Cardiac fibroblast (primary cell): ENCODE measurements at regions not wholly inside any gene's neighbourhood (a gene's known extent, or its start where the extent isn't known, plus 50 kb on each side); places are given as distances from the start of the nearest gene placed in this dataset.
A peak's percentile ranks its signal among the peaks of the same experiment; 100 is the strongest.

ENCODE experiments used
- DNase-seq, 2 donors: peaks; one replicate each; pipeline versions ENCODE4 v3.0.0 to v3.0.0-alpha.2; 2010; ENCODE audit warnings: low read depth in 2 of 2
- H3K4me3 ChIP-seq, 2 donors: replicated peaks in 1 of 2; 1 replicate in 1 of 2; 2 replicates in 1 of 2; pipeline ENCODE4 v1.5.1; 2011; ENCODE audit warnings: low read depth in 2 of 2, low read length in 2 of 2, mild to moderate bottlenecking in 2 of 2, moderate library complexity in 1 of 2
- TF ChIP-seq, protein P1 (sequence below): IDR thresholded peaks from one replicate; pipeline ENCODE4 v1.5.1; 2011; ENCODE audit warnings: low read depth, mild to moderate bottlenecking, low read length, inconsistent platforms

DNA sequence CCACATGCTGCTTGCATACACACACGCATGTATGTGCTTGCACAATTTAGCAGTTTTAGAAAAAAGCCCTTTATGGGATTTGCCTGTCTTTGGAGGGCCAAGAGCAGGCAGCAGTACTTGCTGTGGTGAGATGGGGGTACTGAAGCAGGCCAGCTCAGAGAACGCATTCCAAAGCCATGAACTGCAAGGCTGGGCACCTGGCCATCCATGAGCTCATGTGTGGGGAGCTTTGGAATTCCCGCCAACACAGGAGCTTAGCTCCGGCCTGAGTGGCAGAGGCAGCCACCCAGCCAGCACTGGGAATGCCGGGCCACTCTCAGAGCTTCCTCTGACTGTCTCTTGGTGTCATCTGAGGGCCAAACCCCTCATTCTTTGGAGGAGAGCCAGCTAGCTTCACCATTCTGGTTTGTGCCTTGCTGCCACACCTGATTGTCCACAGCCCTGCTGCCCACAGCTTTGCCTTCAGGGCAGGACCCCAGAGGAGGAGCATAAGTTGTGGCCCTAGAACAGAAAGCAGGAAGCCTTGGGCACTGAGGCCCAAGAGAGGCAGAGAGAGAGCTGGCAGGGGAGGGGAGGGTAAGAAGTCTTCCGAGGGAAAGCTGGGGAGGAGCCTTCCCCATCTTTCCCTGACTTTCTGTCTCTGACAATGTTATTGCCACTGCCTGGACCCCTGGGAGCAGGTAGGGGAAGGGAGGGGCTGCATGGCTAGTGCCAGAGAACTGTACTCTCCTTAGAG, 92.1 kb upstream of the POU3F1 start:
- TF ChIP-seq, protein P1, sequence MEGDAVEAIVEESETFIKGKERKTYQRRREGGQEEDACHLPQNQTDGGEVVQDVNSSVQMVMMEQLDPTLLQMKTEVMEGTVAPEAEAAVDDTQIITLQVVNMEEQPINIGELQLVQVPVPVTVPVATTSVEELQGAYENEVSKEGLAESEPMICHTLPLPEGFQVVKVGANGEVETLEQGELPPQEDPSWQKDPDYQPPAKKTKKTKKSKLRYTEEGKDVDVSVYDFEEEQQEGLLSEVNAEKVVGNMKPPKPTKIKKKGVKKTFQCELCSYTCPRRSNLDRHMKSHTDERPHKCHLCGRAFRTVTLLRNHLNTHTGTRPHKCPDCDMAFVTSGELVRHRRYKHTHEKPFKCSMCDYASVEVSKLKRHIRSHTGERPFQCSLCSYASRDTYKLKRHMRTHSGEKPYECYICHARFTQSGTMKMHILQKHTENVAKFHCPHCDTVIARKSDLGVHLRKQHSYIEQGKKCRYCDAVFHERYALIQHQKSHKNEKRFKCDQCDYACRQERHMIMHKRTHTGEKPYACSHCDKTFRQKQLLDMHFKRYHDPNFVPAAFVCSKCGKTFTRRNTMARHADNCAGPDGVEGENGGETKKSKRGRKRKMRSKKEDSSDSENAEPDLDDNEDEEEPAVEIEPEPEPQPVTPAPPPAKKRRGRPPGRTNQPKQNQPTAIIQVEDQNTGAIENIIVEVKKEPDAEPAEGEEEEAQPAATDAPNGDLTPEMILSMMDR = peak; percentile 41
- DNase-seq = peak; percentile 91 to 95
- H3K4me3 ChIP-seq = no peak overlapping the region

DNA sequence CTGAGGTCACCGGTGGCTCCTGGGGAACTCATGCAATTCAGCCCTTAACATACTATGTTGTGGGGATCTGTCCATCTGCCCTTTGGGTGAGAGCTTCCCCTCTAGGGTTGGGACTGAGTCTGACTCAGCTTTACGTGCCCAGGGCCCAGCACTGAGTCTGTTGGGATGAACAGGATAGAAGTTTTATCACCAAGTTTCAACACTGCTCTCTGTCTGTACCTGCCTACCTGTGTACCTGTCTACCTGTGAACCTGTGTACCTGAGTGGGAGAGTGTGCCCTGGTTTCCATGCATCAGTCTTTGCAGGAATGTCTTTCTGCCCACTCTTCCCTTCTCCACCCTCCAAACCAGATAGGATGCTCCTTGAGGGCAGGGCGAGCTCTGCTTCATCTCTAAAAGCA, 90.6 kb upstream of the POU3F1 start:
- TF ChIP-seq, protein P1 = no peak
- H3K4me3 ChIP-seq = no peak overlapping the region
- DNase-seq = no peak

DNA sequence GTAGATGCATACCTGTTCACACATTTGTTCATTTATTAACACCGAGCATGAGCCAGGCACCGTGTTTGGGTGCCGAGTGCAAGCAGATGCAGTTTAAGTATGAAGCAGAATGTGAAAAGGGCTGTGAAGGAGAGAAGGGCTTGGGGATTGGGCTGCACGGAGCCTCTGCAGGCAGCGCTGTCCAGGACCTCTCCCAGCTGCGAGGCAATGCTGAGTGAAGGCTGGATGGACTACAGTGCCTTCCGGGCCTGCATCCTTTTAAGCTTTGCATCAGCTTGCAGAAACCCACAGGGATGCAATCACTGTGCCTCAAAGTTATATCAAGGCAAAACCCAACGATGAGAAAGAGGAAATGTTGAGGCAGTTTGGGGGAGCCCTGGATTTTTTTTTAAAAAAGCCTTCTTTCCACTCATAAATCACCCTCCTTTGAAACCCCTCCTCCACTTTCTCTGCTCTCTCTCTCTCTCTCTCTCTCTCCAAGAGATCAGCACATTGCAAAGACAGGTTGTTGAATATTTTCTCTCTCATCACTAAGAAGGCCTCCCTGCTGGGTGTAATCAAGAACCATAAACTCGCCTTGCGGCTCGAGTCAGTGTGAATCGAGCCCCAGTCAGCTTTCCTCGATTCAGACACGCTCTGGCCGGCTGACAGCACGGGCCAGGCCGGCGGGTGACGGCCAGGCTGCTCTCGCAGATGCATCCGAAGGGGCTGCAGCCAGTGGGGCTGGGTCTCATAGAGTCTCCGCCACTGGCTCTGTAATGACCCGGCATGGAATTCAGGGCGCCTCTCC, 89.2 kb upstream of the POU3F1 start:
- TF ChIP-seq, protein P1 = no peak
- no peak for DNase-seq

DNA sequence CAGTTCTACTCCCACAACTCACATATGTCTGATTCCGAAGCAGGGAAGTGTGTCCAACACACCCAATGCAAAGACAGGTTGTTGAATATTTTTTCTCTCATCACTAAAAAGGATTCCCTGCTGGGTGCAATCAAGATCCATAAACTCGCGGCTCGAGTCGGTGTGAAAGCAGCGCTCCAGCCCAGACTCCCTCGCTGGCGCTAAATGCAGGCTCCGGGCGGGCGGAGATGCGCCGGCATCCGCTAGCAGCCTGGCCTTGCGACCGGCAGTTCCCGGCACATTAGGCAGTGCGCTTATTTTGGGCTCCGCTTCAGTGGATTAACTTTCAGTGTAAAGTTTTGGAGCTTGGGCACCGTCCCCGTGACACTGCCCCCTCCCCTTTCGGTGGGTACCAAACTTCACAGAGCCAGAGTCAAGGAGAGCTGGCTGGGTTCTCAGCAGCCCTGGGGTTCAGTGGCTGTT, 87.7 kb upstream of the POU3F1 start:
- no peak overlapping the region for H3K4me3 ChIP-seq
- DNase-seq = no peak
- TF ChIP-seq, protein P1 = no peak

More for the DNA sequence above, 89.2 kb upstream of the POU3F1 start:
- H3K4me3 ChIP-seq = no peak overlapping the region

DNA sequence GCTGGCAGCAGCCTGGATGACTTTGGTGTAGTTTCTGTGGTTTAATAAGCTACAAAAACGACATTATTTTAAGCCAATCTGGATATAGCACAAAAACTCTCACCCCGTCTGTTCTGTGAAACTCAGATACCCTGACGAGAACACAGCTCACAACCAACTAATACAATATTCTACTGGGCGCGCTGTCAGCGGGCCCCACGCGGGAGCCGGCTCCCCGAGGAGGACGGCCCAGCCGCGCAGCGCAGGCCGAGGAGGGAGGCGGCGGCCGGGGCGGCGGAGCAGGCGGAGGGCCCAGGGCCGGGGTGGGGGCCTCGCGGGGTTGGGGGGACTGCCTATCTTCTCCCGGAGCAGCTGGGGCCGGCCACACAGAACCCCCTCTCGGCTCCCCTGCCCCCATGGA, 87.2 kb upstream of the POU3F1 start:
- TF ChIP-seq, protein P1 = no peak
- no peak overlapping the region for H3K4me3 ChIP-seq
- no peak for DNase-seq

DNA sequence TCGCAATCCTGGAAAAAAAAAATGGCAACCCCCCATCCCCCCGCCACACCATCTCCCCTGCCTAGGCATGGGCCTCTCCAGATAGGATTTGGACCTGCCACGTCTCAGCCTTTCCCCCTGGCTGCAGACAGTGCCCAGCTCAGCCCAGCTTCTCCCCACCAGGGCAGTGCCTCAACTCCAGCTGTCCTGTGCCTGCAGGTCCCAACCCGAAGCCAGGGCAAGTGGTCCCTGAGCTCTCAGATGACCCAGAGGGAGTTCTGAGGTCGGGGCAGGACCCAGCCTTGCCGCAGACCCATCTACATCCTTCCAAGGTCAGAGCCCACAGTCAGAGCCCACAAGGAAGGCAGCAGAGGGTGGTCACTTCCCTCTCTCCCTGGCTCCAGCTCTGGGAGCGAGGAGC, 86.7 kb upstream of the POU3F1 start:
- TF ChIP-seq, protein P1 = no peak

More for the DNA sequence above, 86.7 kb upstream of the POU3F1 start:
- DNase-seq = no peak
- H3K4me3 ChIP-seq = no peak overlapping the region
